ELF-1 (cell line): ENCODE measurements at regions not wholly inside any gene's neighbourhood (a gene's known extent, or its start where the extent isn't known, plus 50 kb on each side); places are given as distances from the start of the nearest gene placed in this dataset.
A peak's percentile ranks its signal among the peaks of the same experiment; 100 is the strongest.

Experiments
- DNase-seq: peaks from one replicate; pipeline ENCODE4 v3.0.0-alpha.2; 2016; ENCODE audit warnings: low read depth, low spot score

DNA sequence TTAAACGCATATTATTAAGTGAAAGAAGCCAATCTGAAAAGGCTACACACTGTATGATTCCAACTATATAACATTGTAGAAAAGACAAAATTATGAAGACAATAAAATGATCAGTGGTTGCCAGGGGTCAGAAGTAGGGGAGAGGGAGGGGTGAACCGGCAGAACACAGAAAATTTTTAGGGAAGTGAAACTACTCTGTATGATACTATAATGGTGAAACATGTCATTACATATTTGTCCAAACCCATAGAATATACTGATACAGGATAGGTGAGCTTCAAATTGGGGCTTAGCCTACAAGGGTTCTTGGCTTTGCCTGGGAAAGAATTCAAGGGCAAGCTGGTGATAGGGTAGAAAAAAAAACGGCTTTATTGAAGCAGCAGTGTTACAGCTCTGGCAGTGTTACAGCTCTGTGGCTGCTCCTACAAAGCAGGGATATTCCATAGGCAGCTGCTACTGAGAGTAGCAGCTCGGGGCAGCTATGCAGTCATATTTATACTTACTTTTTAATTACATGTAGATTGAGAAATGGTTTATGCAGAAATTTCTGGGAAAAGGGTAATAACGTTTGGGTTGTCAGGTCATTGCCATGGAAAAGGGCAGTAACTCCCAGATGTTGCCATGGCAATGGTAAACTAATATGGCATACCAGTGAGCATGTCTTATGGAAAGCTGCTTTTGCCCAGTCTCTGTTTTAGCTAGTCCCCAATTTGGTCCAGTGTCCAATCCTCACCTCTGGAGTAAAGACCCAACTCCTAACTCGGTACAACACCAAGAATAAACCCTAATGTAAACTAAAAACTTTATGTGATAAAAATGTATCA, 125.1 kb upstream of the SLC25A36 start:
- no peak for DNase-seq

GRCh38 chr3:140821493-140821892, 120.1 kb upstream of the SLC25A36 start:
- DNase-seq: no peak

DNA sequence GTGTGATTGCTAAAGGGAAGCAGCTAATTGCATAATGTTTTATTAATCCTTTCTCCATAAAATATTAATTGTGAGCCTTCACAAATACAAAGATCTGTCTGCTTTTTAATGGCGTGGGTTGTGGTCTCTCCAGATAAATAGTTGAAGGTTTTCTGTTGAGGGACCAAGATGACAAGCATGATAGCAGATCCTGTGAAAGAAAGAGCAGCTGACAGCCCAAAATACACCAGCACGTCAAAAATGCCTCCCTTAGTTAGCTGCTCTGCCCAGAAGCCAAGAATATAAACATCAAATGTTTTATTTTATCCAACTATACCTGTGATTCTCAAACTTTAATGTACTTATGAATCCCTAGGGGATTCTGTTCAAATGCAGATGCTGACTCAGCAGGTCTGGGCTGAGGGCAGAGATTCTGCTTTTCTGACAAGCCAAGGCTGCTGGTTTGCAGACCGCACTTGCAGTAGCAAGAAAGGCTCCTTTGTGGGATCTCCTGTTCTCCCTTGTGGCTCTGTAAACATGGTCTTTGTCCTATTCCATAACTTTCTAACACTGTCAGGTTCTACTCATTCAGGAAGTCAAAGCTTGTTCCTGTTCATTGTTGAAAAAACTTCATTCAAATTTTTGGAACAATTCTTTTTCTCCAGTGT, 119.1 kb upstream of the SLC25A36 start:
- DNase-seq: no peak

- DNase-seq: no peak
Measured at GRCh38 chr3:140823106-140823505, 118.5 kb upstream of the SLC25A36 start.

- DNase-seq: no peak
Measured at GRCh38 chr3:140827894-140828293, 113.7 kb upstream of the SLC25A36 start.

GRCh38 chr3:140828585-140828984, 113.1 kb upstream of the SLC25A36 start:
- no peak for DNase-seq

- DNase-seq: no peak
Measured at GRCh38 chr3:140829796-140830195, 111.8 kb upstream of the SLC25A36 start.

- DNase-seq: no peak
Measured at GRCh38 chr3:140830391-140830790, 111.2 kb upstream of the SLC25A36 start.

DNA sequence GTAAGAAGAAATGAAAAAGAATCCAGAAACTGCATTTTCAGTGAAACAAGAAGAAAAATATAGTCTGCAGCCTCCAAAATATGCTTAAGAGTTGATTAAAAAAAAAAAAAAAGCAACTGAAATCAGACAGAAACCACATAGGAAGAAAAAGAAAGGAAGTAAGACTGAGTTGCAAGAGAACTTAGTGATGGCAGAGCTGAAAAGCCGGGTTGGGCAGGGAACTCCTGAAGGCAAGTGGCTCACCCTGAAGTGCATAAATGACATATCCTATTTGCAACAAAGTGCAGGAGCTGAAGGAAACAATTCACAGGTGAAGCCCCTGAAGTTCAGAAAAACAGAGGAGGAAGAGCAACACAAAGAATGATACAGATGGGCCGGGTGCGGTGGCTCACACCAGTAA, 108.8 kb upstream of the SLC25A36 start:
- no peak for DNase-seq

DNA sequence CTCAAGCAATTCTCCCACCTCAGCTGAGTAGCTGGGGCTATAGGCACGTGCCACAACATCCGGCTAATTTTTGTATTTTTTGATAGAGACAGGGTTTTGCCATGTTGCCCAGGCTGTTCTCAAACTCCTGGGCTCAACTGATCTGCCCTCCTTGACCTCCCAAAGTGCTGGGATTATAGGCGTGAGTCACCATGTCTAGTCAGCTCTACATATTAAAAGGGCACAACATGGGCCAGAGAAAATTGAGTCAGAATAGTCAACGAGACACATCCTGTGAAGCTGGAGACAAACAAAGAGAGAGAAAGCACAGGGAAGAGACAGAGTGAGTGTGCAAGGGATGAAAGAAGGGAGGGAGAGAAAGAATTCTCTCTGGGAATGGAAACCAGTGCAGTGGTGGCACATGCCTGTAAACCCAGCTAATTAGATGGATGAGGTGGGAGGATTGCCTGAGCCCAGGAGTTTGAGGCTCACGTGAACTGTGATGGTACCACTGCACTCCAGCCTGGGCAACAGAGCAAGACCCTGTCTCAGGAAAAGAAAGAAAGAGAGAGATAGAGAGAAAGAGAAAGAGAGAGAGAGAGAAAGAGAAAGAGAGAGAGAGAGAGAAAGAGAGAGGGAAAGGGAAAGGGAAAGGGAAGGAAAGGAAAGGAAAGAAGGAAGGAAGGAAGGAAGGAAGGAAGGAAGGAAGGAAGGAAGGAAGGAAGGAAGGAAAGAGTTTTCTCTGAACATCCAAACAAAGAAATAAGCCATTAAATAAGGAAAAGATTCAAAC, 107.2 kb upstream of the SLC25A36 start:
- DNase-seq: no peak

GRCh38 chr3:140842984-140843649, 98.5 kb upstream of the SLC25A36 start:
- DNase-seq: no peak

GRCh38 chr3:140843656-140844055, 98.0 kb upstream of the SLC25A36 start:
- no peak for DNase-seq

- no peak for DNase-seq
Measured at GRCh38 chr3:140844072-140844471, 97.6 kb upstream of the SLC25A36 start.

- no peak for DNase-seq
Measured at GRCh38 chr3:140845882-140846281, 95.8 kb upstream of the SLC25A36 start.

GRCh38 chr3:140848666-140849065, 93.0 kb upstream of the SLC25A36 start:
- DNase-seq: no peak

- no peak for DNase-seq
Measured at GRCh38 chr3:140850210-140850955, 91.3 kb upstream of the SLC25A36 start.

DNA sequence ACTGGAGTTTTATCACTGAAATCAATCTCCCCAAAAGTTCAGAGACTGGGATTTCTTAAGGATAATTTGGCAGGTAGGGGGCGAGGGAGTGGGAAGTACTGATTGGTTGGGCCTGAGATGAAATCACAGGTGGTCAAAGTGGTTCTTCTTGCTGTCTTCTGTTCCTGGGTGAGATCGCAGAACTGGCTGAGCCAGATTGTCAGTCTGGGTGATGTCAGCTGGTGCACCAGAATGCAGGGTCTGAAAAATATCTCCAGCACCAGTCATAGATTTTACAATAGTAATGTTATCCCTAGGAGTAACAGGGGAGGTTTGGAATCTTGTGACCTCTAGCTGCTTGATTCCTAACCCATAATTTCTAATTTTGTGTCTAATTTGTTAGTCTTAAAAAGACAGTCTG, 86.7 kb upstream of the SLC25A36 start:
- DNase-seq: peak; percentile 34

GRCh38 chr3:140856905-140857304, 84.7 kb upstream of the SLC25A36 start:
- no peak for DNase-seq

GRCh38 chr3:140857993-140858392, 83.6 kb upstream of the SLC25A36 start:
- no peak for DNase-seq

GRCh38 chr3:140859592-140860336, 81.9 kb upstream of the SLC25A36 start:
- DNase-seq: no peak
